HEK293 (cell line): ENCODE measurements at regions not wholly inside any gene's neighbourhood (a gene's known extent, or its start where the extent isn't known, plus 50 kb on each side); places are given as distances from the start of the nearest gene placed in this dataset.

Experiments used
- CTCF ChIA-PET: fragments of 350-600 bp; formaldehyde crosslinking; extraction: SDS; loops from one replicate; lab custom pipeline; 2021; ENCODE audit warnings: antibody characterized with exemption; lab: Yijun Ruan, JAX
- POLR2A ChIA-PET: fragments of 300-600 bp; formaldehyde crosslinking; extraction: SDS; loops from one replicate; lab custom pipeline; 2020; ENCODE audit warnings: antibody characterized with exemption, inconsistent platforms; lab: Yijun Ruan, JAX
- H3K27ac ChIP-seq: fragments of 200-500 bp; sonication (Bioruptor generic); 2 replicates; pipeline ENCODE4 v1.5.1; 2014; ENCODE audit warnings: low read depth, low read length, control low read depth, inconsistent platforms; ENCODE audit errors: extremely low read depth
- H3K36me3 ChIP-seq, 2 experiments: fragments of 200-500 bp in 1 of 2; sonication (Bioruptor generic) in 1 of 2; 1 replicate in 1 of 2; 2 replicates in 1 of 2; pipeline ENCODE4 v1.5.1; 2014 to 2017; ENCODE audit warnings: inconsistent platforms in 2 of 2, low read length in 2 of 2; ENCODE audit not compliant: control insufficient read depth in 2 of 2, insufficient read depth in 1 of 2
- H3K4me1 ChIP-seq: fragments of 200-500 bp; sonication (Bioruptor generic); 2 replicates; pipeline ENCODE4 v1.5.1; 2014; ENCODE audit warnings: mild to moderate bottlenecking, low read length, inconsistent platforms; ENCODE audit not compliant: control insufficient read depth, insufficient read depth
- H3K4me3 ChIP-seq: 2 replicates; pipeline ENCODE4 v1.5.1; 2011; ENCODE audit warnings: low read depth, mild to moderate bottlenecking, control low read depth, low read length, moderate library complexity
- H3K9me3 ChIP-seq: fragments of 200-500 bp; sonication (Bioruptor generic); 2 replicates; pipeline ENCODE4 v1.5.1; 2014; ENCODE audit warnings: low read depth, low read length, inconsistent platforms; ENCODE audit not compliant: control insufficient read depth, insufficient read depth
- KLF1 ChIP-seq: fragments of 450-650 bp; formaldehyde crosslinking; IDR thresholded peaks from 2 replicates; pipeline ENCODE4 v1.5.1; 2016; ENCODE audit warnings: missing biosample characterization, missing genetic modification characterization
- SALL2 ChIP-seq: fragments of 450-650 bp; formaldehyde crosslinking; IDR thresholded peaks from 2 replicates; pipeline ENCODE4 v1.5.0; 2017; ENCODE audit warnings: missing biosample characterization, mild to moderate bottlenecking, missing genetic modification characterization, borderline replicate concordance
- ZBTB17 ChIP-seq: fragments of 450-650 bp; formaldehyde crosslinking; IDR thresholded peaks from 2 replicates; pipeline ENCODE4 v1.5.1; 2016; ENCODE audit warnings: missing biosample characterization, missing genetic modification characterization
- ZIC2 ChIP-seq: fragments of 450-650 bp; formaldehyde crosslinking; IDR thresholded peaks from 2 replicates; pipeline ENCODE4 v1.5.1; 2016; ENCODE audit warnings: missing biosample characterization, missing genetic modification characterization
- ZNF112 ChIP-seq: fragments of 450-650 bp; formaldehyde crosslinking; IDR thresholded peaks from 2 replicates; pipeline ENCODE4 v1.5.0; 2017; ENCODE audit warnings: missing biosample characterization, missing genetic modification characterization
- ZNF157 ChIP-seq: fragments of 450-650 bp; formaldehyde crosslinking; IDR thresholded peaks from 2 replicates; pipeline ENCODE4 v1.5.1; 2016; ENCODE audit warnings: missing biosample characterization, missing genetic modification characterization
- ZNF211 ChIP-seq: fragments of 450-650 bp; formaldehyde crosslinking; IDR thresholded peaks from 2 replicates; pipeline ENCODE4 v1.5.1; 2016; ENCODE audit warnings: low read depth, missing biosample characterization, missing genetic modification characterization
- ZNF248 ChIP-seq: fragments of 450-650 bp; formaldehyde crosslinking; IDR thresholded peaks from 2 replicates; pipeline ENCODE4 v1.5.1; 2017; ENCODE audit warnings: missing biosample characterization, missing genetic modification characterization
- ZNF280D ChIP-seq: fragments of 450-650 bp; formaldehyde crosslinking; IDR thresholded peaks from 2 replicates; pipeline ENCODE4 v1.5.1; 2016; ENCODE audit warnings: missing biosample characterization, missing genetic modification characterization
- ZNF521 ChIP-seq: fragments of 450-650 bp; formaldehyde crosslinking; IDR thresholded peaks from 2 replicates; pipeline ENCODE4 v1.5.1; 2017; ENCODE audit warnings: missing biosample characterization, mild to moderate bottlenecking, missing genetic modification characterization
- ZNF544 ChIP-seq: fragments of 450-650 bp; formaldehyde crosslinking; IDR thresholded peaks from 2 replicates; pipeline ENCODE4 v1.5.0; 2017; ENCODE audit warnings: missing biosample characterization, missing genetic modification characterization
- ZNF548 ChIP-seq: fragments of 450-650 bp; formaldehyde crosslinking; IDR thresholded peaks from 2 replicates; pipeline ENCODE4 v1.5.1; 2016; ENCODE audit warnings: missing biosample characterization, missing genetic modification characterization
- ZNF560 ChIP-seq: fragments of 450-650 bp; formaldehyde crosslinking; IDR thresholded peaks from 2 replicates; pipeline ENCODE4 v1.5.1; 2017; ENCODE audit warnings: missing biosample characterization, missing genetic modification characterization, borderline replicate concordance
- ZNF561 ChIP-seq: fragments of 450-650 bp; IDR thresholded peaks from 2 replicates; pipeline ENCODE4 v1.5.1; 2018; ENCODE audit warnings: missing biosample characterization, missing genetic modification characterization, borderline replicate concordance
- ZNF596 ChIP-seq: fragments of 450-650 bp; IDR thresholded peaks from 2 replicates; pipeline ENCODE4 v1.5.0; 2018; ENCODE audit warnings: missing biosample characterization, mild to moderate bottlenecking, missing genetic modification characterization, moderate library complexity
- ZNF785 ChIP-seq: fragments of 450-650 bp; formaldehyde crosslinking; IDR thresholded peaks from 2 replicates; pipeline ENCODE4 v1.5.1; 2016; ENCODE audit warnings: missing biosample characterization, missing genetic modification characterization
- ZNF791 ChIP-seq: fragments of 450-650 bp; formaldehyde crosslinking; IDR thresholded peaks from 2 replicates; pipeline ENCODE4 v1.5.1; 2016; ENCODE audit warnings: missing biosample characterization, missing genetic modification characterization
- ZNF830 ChIP-seq: fragments of 450-650 bp; IDR thresholded peaks from 2 replicates; pipeline ENCODE4 v1.5.0; 2018; ENCODE audit warnings: missing biosample characterization, missing genetic modification characterization, low read depth, mild to moderate bottlenecking, moderate library complexity
- ZSCAN16 ChIP-seq: fragments of 450-650 bp; formaldehyde crosslinking; IDR thresholded peaks from 2 replicates; pipeline ENCODE4 v1.5.1; 2016; ENCODE audit warnings: missing biosample characterization, missing genetic modification characterization
- ZSCAN18 ChIP-seq: fragments of 450-650 bp; formaldehyde crosslinking; IDR thresholded peaks from 2 replicates; pipeline ENCODE4 v1.5.1; 2016; ENCODE audit warnings: missing biosample characterization, missing genetic modification characterization
- ZSCAN30 ChIP-seq: fragments of 450-650 bp; IDR thresholded peaks from 2 replicates; pipeline ENCODE4 v1.5.1; 2018; ENCODE audit warnings: missing biosample characterization, mild to moderate bottlenecking, missing genetic modification characterization, moderate library complexity
- TF ChIP-seq, protein P1 (sequence below): fragments of 450-650 bp; formaldehyde crosslinking; IDR thresholded peaks from 2 replicates; pipeline ENCODE4 v1.5.1; 2016; ENCODE audit warnings: missing biosample characterization, missing genetic modification characterization, borderline replicate concordance
- TF ChIP-seq, protein P2 (sequence below): fragments of 450-650 bp; IDR thresholded peaks from 2 replicates; pipeline ENCODE4 v1.5.1; 2018; ENCODE audit warnings: missing biosample characterization, mild to moderate bottlenecking, missing genetic modification characterization
- TF ChIP-seq, protein P3 (sequence below): fragments of 450-650 bp; formaldehyde crosslinking; IDR thresholded peaks from 2 replicates; pipeline ENCODE4 v1.5.1; 2016; ENCODE audit warnings: missing biosample characterization, missing genetic modification characterization
- TF ChIP-seq, protein P4 (sequence below): fragments of 450-650 bp; formaldehyde crosslinking; IDR thresholded peaks from 2 replicates; pipeline ENCODE4 v1.5.1; 2016; ENCODE audit warnings: missing biosample characterization, missing genetic modification characterization

DNA sequence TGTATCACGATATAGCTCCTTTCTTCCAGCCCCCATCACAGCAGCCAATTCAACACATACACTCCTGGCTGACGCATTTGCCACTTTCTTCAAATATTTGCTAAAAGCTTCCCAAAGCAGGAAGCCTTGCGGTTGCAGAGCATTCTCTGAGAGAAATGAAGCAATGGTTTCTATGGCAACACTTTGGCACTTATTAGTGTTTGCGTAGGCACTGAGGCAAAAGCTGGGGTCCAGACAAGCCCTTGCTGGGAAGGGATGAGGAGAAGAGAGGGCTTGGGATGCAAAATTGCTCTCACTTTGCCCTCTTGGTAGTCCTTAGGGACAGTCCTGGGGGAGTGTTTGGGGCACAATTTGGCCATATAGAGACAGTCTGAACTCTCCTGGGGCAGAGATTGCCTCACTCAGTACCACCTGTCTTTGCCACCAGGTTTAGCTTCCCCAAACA, 55.0 kb upstream of the PAK3 start:
- TF ChIP-seq ZNF561 (tag by site-specific recombination), result no peak
- no peak for TF ChIP-seq ZNF157 (tag by site-specific recombination)
- no peak for TF ChIP-seq ZNF248 (tag by site-specific recombination)
- TF ChIP-seq ZIC2 (tag by site-specific recombination), result no peak
- TF ChIP-seq, protein P1, sequence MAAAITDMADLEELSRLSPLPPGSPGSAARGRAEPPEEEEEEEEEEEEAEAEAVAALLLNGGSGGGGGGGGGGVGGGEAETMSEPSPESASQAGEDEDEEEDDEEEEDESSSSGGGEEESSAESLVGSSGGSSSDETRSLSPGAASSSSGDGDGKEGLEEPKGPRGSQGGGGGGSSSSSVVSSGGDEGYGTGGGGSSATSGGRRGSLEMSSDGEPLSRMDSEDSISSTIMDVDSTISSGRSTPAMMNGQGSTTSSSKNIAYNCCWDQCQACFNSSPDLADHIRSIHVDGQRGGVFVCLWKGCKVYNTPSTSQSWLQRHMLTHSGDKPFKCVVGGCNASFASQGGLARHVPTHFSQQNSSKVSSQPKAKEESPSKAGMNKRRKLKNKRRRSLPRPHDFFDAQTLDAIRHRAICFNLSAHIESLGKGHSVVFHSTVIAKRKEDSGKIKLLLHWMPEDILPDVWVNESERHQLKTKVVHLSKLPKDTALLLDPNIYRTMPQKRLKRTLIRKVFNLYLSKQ (tag by site-specific recombination), result no peak
- TF ChIP-seq ZNF112 (tag by site-specific recombination), result no peak
- no peak for TF ChIP-seq ZNF830
- TF ChIP-seq ZSCAN18 (tag by site-specific recombination), result no peak
- no peak for TF ChIP-seq ZNF521
- TF ChIP-seq ZNF596 (tag by site-specific recombination), result no peak
- TF ChIP-seq ZNF280D (tag by site-specific recombination), result no peak
- no peak for TF ChIP-seq ZNF544 (tag by site-specific recombination)
- TF ChIP-seq, protein P2, sequence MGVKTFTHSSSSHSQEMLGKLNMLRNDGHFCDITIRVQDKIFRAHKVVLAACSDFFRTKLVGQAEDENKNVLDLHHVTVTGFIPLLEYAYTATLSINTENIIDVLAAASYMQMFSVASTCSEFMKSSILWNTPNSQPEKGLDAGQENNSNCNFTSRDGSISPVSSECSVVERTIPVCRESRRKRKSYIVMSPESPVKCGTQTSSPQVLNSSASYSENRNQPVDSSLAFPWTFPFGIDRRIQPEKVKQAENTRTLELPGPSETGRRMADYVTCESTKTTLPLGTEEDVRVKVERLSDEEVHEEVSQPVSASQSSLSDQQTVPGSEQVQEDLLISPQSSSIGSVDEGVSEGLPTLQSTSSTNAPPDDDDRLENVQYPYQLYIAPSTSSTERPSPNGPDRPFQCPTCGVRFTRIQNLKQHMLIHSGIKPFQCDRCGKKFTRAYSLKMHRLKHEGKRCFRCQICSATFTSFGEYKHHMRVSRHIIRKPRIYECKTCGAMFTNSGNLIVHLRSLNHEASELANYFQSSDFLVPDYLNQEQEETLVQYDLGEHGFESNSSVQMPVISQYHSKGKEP (tag by site-specific recombination), result no peak
- TF ChIP-seq ZSCAN16 (tag by site-specific recombination), result no peak
- TF ChIP-seq ZSCAN30 (tag by site-specific recombination), result no peak
- Histone ChIP-seq H3K4me3 (no peak overlapping the region), H3K9me3 (no peaks in the 10 kb centered on the region), H3K36me3 (no peaks in the 10 kb centered on the region), H3K4me1 (no peaks in the 10 kb centered on the region), H3K27ac (no peak overlapping the region)
- ChIA-PET CTCF (no interaction called here), POLR2A (no interaction called here)

DNA sequence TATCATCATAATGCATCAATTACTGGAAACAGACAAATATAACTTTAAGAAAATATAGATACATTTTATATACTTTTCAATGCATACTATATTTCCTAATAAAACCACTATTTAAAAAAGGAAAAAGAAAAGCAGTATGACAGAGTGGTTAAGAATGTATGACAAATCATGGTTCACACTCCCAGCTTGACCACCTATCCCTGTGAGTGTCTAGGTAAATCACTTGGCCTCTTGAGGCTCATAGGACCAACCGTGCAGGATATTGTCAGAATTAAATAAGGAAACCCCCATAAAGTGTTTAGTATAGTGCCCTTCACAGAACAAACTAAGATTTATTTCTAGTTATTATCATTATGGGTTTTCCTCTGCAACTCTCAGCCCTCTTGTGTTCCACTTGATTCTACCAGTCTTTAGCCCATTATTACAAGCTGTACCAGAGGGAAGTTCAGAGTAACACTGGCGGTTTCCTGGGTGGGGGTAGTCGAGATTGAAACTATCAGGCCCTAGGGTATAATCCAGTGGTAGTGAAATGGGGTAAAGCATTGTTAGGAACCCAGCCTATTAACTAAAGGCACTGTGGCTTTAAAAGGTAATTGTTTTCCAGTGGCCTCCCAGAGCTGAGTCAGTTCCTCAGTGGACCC, 55.5 kb upstream of the PAK3 start:
- Histone ChIP-seq H3K9me3 (no peaks in the 10 kb centered on the region), H3K4me3 (no peak overlapping the region), H3K4me1 (no peaks in the 10 kb centered on the region), H3K36me3 (no peaks in the 10 kb centered on the region), H3K27ac (no peak overlapping the region)
- ChIA-PET CTCF (no interaction called here), POLR2A (no interaction called here)
- no peak for TF ChIP-seq ZNF791 (tag by site-specific recombination)
- TF ChIP-seq, protein P3, sequence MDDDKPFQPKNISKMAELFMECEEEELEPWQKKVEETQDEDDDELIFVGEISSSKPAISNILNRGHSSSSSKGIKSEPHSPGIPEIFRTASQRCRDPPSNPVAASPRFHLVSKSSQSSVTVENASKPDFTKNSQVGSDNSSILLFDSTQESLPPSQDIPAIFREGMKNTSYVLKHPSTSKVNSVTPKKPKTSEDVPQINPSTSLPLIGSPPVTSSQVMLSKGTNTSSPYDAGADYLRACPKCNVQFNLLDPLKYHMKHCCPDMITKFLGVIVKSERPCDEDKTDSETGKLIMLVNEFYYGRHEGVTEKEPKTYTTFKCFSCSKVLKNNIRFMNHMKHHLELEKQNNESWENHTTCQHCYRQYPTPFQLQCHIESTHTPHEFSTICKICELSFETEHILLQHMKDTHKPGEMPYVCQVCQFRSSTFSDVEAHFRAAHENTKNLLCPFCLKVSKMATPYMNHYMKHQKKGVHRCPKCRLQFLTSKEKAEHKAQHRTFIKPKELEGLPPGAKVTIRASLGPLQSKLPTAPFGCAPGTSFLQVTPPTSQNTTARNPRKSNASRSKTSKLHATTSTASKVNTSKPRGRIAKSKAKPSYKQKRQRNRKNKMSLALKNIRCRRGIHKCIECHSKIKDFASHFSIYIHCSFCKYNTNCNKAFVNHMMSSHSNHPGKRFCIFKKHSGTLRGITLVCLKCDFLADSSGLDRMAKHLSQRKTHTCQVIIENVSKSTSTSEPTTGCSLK (tag by site-specific recombination), result no peak
- TF ChIP-seq SALL2 (tag by site-specific recombination), result no peak
- TF ChIP-seq KLF1 (tag by site-specific recombination), result no peak
- TF ChIP-seq ZNF548 (tag by site-specific recombination), result no peak
- no peak for TF ChIP-seq ZBTB17 (tag by site-specific recombination)
- TF ChIP-seq ZNF211 (tag by site-specific recombination), result no peak
- TF ChIP-seq, protein P4, sequence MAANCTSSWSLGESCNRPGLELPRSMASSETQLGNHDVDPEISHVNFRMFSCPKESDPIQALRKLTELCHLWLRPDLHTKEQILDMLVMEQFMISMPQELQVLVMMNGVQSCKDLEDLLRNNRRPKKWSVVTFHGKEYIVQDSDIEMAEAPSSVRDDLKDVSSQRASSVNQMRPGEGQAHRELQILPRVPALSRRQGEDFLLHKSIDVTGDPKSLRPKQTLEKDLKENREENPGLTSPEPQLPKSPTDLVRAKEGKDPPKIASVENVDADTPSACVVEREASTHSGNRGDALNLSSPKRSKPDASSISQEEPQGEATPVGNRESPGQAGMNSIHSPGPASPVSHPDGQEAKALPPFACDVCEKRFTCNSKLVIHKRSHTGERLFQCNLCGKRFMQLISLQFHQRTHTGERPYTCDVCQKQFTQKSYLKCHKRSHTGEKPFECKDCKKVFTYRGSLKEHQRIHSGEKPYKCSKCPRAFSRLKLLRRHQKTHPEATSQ (tag by site-specific recombination), result no peak
- no peak for TF ChIP-seq ZNF560 (tag by site-specific recombination)
- TF ChIP-seq ZNF785 (tag by site-specific recombination), result no peak
